H1 (cell line): ENCODE measurements at regions not wholly inside any gene's neighbourhood (a gene's known extent, or its start where the extent isn't known, plus 50 kb on each side); places are given as distances from the start of the nearest gene placed in this dataset.

Experiments used
- CTCF ChIP-seq, 3 experiments: IDR thresholded peaks; 1 replicate in 2 of 3; 2 replicates in 1 of 3; pipeline versions ENCODE4 v1.5.1 to v1.6.1; 2011; ENCODE audit warnings: low read length in 3 of 3, mild to moderate bottlenecking in 3 of 3, inconsistent platforms in 2 of 3, low read depth in 1 of 3, moderate library complexity in 1 of 3; ENCODE audit not compliant: insufficient read depth in 1 of 3; ENCODE audit errors: control extremely low read depth in 1 of 3

GRCh38 chr10:29039091-29039490, 249.8 kb upstream of the LYZL1 start (continued):
- TF ChIP-seq CTCF (IDR thresholded peaks at IDR 0.05; ENCODE audit: control extremely low read depth in 1 of 3, insufficient read depth in 1 of 3, low read depth in 1 of 3, low read length in 3 of 3) = no peak
